ENCODE measurements at regions not wholly inside any gene's neighbourhood (a gene's known extent, or its start where the extent isn't known, plus 50 kb on each side); places are given as distances from the start of the nearest gene placed in this dataset.
"Not testable (repeated sequence)": the region's sequence is repeated elsewhere in the genome, so short reads cannot be mapped to it uniquely, and the experiment has no call there.

DNA sequence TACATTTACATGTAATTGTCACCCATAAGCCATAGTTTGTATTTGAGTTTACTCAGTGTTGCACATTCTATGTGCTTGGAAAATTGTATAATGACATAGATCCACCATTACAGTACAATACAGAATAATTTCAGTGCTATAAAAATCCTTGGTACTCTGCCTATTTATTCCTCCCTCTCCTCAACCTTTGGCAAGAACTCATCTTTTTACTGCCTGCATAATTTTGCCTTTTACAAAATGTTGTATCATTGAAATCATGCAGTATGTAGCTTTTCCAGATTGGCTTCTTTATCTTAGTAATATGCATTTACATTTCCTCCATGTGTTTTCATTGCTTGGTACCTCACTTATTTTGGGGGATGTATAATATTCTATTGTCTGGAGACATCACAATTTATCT is 786.9 kb upstream of the SEMA6D start:
- H3K27me3 Mint-ChIP-seq = no peaks in the 10 kb centered on the region
- peaks cover 4 to 9% of the 10 kb centered on the region in 2 donors for H3K9me3 Mint-ChIP-seq
- H3K36me3 Mint-ChIP-seq = no peaks in the 10 kb centered on the region
- no peak overlapping the region for H3K4me3 Mint-ChIP-seq
- H3K27ac Mint-ChIP-seq = no peak overlapping the region
- DNase-seq (no peak), ATAC-seq (replicated peaks) (no peak)
- H3K4me1 Mint-ChIP-seq = no peaks in the 10 kb centered on the region

GRCh38 chr15:46933332-46933731 is 784.0 kb upstream of the SEMA6D start:
- no peaks in the 10 kb centered on the region for H3K27me3 Mint-ChIP-seq
- ATAC-seq (replicated peaks) (no peak), DNase-seq (no peak)
- H3K36me3 Mint-ChIP-seq = no peaks in the 10 kb centered on the region
- H3K27ac Mint-ChIP-seq = no peak overlapping the region
- H3K9me3 Mint-ChIP-seq = peaks cover 3 to 9% of the 10 kb centered on the region in 2 donors
- H3K4me1 Mint-ChIP-seq = no peaks in the 10 kb centered on the region
- no peak overlapping the region for H3K4me3 Mint-ChIP-seq

DNA sequence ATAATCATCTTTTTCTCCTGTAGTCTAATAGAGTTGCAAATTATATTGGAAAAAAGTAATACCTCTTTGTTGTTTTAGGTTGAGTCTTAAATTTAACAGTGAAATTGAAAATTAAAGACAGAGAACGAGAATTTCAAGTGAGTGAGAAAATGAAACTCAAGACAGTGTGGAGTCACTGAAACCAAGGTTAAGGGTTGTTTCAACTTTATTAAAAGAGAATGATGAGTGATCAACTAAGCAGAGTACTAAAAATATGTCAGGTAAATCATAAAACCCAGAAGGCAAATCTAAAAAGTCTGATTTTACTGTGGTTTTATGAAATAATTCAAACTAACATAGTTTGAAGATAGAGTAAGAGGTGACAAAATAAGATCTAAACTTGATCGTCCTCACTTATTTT is 782.5 kb upstream of the SEMA6D start:
- Mint-ChIP-seq H3K27me3 (no peaks in the 10 kb centered on the region), H3K27ac (no peak overlapping the region), H3K4me3 (no peak overlapping the region), H3K36me3 (no peaks in the 10 kb centered on the region), H3K4me1 (no peaks in the 10 kb centered on the region), H3K9me3 (peaks cover 5 to 9% of the 10 kb centered on the region in 2 donors)
- no peak for DNase-seq
- ATAC-seq (replicated peaks) = no peak

DNA sequence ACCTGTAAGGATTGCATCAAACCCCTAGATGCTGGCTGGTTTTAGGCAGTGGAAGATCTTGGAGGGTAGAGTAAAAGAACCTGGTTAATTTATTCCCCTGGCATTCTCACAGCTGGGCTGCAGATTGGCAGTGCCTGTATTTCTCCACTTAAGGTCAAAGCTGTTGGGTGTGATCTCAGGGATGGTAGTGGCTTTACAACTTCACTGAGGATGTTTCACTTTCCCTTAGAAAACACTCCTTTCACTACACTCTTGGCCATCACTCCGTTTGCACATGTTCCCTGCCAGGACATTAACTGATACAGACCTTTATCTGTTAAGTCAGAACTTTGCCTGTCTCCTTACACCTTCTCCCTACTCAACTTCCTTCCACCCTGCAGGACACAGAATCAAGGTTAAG is 779.1 kb upstream of the SEMA6D start:
- H3K27me3 Mint-ChIP-seq = no peaks in the 10 kb centered on the region
- no peaks in the 10 kb centered on the region for H3K4me1 Mint-ChIP-seq
- ATAC-seq (replicated peaks) = no peak
- H3K36me3 Mint-ChIP-seq = no peaks in the 10 kb centered on the region
- H3K4me3 Mint-ChIP-seq = no peak overlapping the region
- H3K27ac Mint-ChIP-seq = no peak overlapping the region
- peaks cover 4% of the 10 kb centered on the region in 2 donors for H3K9me3 Mint-ChIP-seq
- no peak for DNase-seq

DNA sequence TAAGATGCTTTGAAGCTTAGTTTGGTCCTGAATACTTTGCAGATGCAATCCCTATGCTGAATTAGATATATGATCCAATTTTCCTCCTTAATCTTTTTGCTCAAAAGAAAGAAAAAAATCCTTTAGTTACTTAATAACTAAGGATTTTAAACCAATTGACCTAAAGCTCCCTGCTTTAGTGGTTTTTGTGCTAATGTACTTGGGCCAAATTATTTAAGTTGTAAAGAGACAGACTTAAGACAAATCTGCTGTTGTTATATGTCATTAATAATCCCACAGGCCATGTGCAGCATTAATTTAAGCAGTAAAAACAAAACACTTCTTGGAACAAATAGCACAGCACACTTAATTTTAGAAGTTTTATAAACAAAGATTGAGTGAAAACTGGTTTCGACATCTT is 776.1 kb upstream of the SEMA6D start:
- no peak overlapping the region for H3K27ac Mint-ChIP-seq
- H3K36me3 Mint-ChIP-seq = no peaks in the 10 kb centered on the region
- H3K4me1 Mint-ChIP-seq = no peaks in the 10 kb centered on the region
- no peak overlapping the region for H3K4me3 Mint-ChIP-seq
- no peaks in the 10 kb centered on the region for H3K27me3 Mint-ChIP-seq
- H3K9me3 Mint-ChIP-seq = peaks cover 4 to 5% of the 10 kb centered on the region in 2 donors
- ATAC-seq (replicated peaks) (no peak), DNase-seq (no peak)

DNA sequence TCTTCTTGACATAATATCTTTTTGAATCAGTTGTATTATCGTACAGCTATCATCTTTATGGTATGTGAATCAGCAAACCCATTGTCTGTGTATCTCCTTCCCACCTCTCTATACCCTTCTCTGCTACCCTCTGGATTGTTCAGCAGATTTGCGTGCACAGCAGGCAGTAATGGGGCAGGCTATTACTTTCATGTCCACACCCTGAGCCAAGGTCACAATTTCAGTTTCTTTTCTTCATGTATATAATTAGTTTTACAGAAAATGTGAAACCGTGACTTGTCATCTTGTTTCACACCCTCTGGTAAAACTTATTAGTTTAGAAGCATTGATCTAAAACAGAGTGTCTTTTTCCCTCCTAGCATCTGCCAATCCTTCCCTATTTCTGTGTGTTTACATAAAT is 770.4 kb upstream of the SEMA6D start:
- DNase-seq (no peak), ATAC-seq (replicated peaks) (no peak)
- peaks cover 0 to 13% of the 10 kb centered on the region in 2 donors for H3K9me3 Mint-ChIP-seq
- H3K4me1 Mint-ChIP-seq = no peaks in the 10 kb centered on the region
- H3K4me3 Mint-ChIP-seq = no peak overlapping the region
- no peaks in the 10 kb centered on the region for H3K36me3 Mint-ChIP-seq
- H3K27me3 Mint-ChIP-seq = no peaks in the 10 kb centered on the region
- H3K27ac Mint-ChIP-seq = no peak overlapping the region

GRCh38 chr15:46955576-46955975 is 761.7 kb upstream of the SEMA6D start:
- Mint-ChIP-seq H3K27ac (no peak overlapping the region), H3K27me3 (no peaks in the 10 kb centered on the region), H3K9me3 (peaks cover 0 to 9% of the 10 kb centered on the region in 2 donors), H3K4me3 (no peak overlapping the region), H3K4me1 (no peaks in the 10 kb centered on the region), H3K36me3 (no peaks in the 10 kb centered on the region)
- DNase-seq (no peak), ATAC-seq (replicated peaks) (no peak)

DNA sequence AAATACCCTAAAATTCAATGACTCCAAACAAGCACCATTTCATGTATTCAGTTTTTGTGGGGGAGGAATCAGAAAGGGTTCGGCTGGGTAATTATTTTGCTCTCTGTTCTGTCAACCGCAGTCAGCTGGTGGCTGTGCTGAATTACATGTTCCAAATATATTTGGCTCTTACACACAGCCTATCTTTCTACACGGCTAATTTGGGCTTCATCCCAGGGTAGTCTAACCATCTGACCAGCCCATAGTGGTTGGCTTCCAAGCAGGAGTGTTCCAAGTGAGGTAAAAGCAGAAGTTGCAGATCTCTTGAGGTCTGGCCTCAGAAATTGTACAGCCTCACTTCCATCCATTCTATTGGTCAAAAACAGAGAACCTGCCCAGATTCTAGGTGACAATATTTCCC is 760.8 kb upstream of the SEMA6D start:
- Mint-ChIP-seq H3K36me3 (no peaks in the 10 kb centered on the region), H3K27ac (no peak overlapping the region), H3K4me1 (no peaks in the 10 kb centered on the region), H3K4me3 (no peak overlapping the region), H3K9me3 (peaks cover 0 to 5% of the 10 kb centered on the region in 2 donors), H3K27me3 (no peaks in the 10 kb centered on the region)
- no peak for ATAC-seq (replicated peaks)
- no peak for DNase-seq

DNA sequence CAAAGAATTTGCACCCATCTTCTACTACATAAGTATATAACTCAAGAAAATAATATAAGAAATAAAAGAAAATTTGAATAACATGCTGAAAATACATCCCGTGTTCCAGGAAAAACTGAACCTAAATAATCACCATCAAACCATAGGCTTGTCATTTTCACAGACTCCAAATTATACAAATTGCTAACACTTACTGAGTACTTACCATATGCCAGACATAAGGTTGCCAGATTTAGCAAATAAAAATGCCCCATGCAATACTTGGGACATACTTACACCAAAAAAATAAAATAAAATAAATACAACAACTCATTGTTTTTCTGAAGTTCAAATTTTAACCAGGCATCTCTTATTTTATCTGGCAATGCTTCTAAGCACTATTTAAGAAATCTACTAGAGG is 760.4 kb upstream of the SEMA6D start:
- no peak for DNase-seq

GRCh38 chr15:46960581-46960980 is 756.7 kb upstream of the SEMA6D start:
- no peaks in the 10 kb centered on the region for H3K36me3 Mint-ChIP-seq
- H3K27ac Mint-ChIP-seq = no peak overlapping the region
- H3K4me1 Mint-ChIP-seq = no peaks in the 10 kb centered on the region
- H3K4me3 Mint-ChIP-seq = no peak overlapping the region
- no peaks in the 10 kb centered on the region for H3K27me3 Mint-ChIP-seq
- no peak for DNase-seq
- no peak for ATAC-seq (replicated peaks)
- peaks cover 0 to 1% of the 10 kb centered on the region in 2 donors for H3K9me3 Mint-ChIP-seq

More for the DNA sequence above, 760.4 kb upstream of the SEMA6D start:
- no peak overlapping the region for H3K27ac Mint-ChIP-seq
- no peaks in the 10 kb centered on the region for H3K4me1 Mint-ChIP-seq
- ATAC-seq (replicated peaks) = no peak
- H3K36me3 Mint-ChIP-seq = no peaks in the 10 kb centered on the region
- H3K27me3 Mint-ChIP-seq = no peaks in the 10 kb centered on the region
- H3K9me3 Mint-ChIP-seq = peaks cover 0 to 4% of the 10 kb centered on the region in 2 donors
- no peak overlapping the region for H3K4me3 Mint-ChIP-seq

DNA sequence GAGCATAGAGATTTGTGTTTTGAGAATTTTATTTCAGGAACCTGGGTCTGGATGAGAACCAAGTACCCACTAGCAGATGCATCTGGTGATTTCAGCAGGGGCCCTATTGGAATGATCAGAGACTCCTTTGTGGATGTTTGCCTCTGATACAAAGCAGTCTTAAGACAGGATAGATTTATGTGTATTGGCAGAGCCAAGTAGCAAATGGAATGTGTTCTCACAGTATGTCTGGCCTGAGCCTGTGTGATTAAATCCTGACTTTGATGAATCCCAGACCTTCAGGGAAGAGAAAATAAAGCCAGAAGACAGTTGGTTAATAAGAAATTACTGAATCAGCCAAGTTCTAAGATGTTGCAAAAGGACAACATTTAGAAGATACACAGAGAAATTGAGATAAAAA is 755.5 kb upstream of the SEMA6D start:
- no peak for ATAC-seq (replicated peaks)
- Mint-ChIP-seq H3K4me3 (no peak overlapping the region), H3K4me1 (no peaks in the 10 kb centered on the region), H3K36me3 (no peaks in the 10 kb centered on the region), H3K27me3 (no peaks in the 10 kb centered on the region), H3K9me3 (peaks cover 0 to 4% of the 10 kb centered on the region in 2 donors), H3K27ac (no peak overlapping the region)
- DNase-seq = no peak

DNA sequence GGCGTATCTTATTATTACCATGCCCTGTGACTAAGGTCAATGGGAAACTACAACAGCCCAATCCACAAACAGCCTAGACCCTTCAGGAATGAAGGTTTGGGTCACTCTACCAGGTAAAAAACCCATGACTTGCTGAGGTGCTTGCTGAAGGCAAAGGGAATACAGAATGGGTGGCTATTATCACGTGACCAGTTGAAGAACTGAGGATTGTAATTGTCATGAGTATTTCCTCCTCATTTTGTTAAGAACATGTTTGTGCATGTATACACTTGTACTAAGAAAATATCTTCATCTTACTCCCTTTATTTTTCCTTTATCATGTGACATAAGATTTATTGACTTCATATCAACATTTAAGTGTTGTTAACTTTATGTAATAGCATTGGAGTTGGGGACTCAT is 729.2 kb upstream of the SEMA6D start:
- DNase-seq; H3K36me3 Mint-ChIP-seq; H3K27me3 Mint-ChIP-seq; H3K4me1 Mint-ChIP-seq; ATAC-seq (replicated peaks); H3K4me3 Mint-ChIP-seq; H3K27ac Mint-ChIP-seq: not testable (repeated sequence)
- peaks cover 11 to 13% of the 10 kb centered on the region in 2 donors for H3K9me3 Mint-ChIP-seq

DNA sequence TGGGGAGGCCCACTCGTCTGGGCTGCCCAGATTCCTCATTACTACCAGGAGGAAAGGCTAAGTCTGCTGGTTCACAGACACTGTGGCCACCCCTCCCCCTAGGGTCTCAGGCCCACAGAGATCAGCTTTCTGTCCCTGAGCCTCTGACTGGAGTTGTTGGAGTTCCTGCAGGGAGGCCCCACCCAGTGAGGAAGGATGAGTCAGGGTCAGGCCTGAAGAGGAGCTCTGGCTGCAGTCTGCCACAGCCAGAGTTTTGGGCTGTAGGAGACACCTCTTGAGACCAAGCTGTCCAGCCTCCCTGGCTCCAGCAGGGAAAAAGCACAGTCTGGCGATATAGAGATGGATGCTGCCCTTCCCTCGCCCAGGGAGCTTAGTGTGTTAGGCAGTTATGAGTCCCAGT is 720.9 kb upstream of the SEMA6D start:
- H3K9me3 Mint-ChIP-seq = peaks cover 9 to 19% of the 10 kb centered on the region in 2 donors
- no peak for DNase-seq
- no peak overlapping the region for H3K4me3 Mint-ChIP-seq
- no peaks in the 10 kb centered on the region for H3K27me3 Mint-ChIP-seq
- H3K27ac Mint-ChIP-seq = no peak overlapping the region
- ATAC-seq (replicated peaks) = no peak
- H3K36me3 Mint-ChIP-seq = no peaks in the 10 kb centered on the region
- H3K4me1 Mint-ChIP-seq = no peaks in the 10 kb centered on the region

DNA sequence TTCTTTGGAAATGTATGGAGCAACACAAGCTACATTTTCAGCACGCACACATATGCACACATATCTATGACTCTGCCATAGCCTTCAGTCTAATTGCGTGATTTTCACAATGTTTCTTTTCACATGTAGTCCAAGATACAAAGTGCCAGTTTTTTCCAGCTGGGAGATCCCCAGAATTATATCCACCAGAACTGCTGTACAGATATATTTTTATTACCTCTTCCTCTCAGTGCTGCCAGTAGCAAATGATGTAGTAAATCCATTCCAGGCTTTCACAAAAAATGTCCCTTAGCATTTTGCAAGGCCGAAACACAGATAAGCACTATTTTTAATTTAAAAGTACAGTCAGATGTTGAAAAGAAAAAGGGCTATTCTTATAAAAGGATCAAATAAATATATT is 719.8 kb upstream of the SEMA6D start:
- Mint-ChIP-seq H3K36me3 (no peaks in the 10 kb centered on the region), H3K4me1 (no peaks in the 10 kb centered on the region), H3K4me3 (no peak overlapping the region), H3K27ac (no peak overlapping the region), H3K27me3 (no peaks in the 10 kb centered on the region), H3K9me3 (peaks cover 9 to 19% of the 10 kb centered on the region in 2 donors)
- DNase-seq = no peak
- ATAC-seq (replicated peaks) = no peak

GRCh38 chr15:47003568-47003967 is 713.7 kb upstream of the SEMA6D start:
- Mint-ChIP-seq H3K4me1 (no peaks in the 10 kb centered on the region), H3K27ac (no peak overlapping the region), H3K27me3 (no peaks in the 10 kb centered on the region), H3K36me3 (no peaks in the 10 kb centered on the region), H3K4me3 (no peak overlapping the region), H3K9me3 (peaks cover 4 to 16% of the 10 kb centered on the region in 2 donors)
- no peak for ATAC-seq (replicated peaks)
- no peak for DNase-seq

GRCh38 chr15:47013446-47013845 is 703.9 kb upstream of the SEMA6D start:
- no peak for DNase-seq
- no peak for ATAC-seq (replicated peaks)
- H3K9me3 Mint-ChIP-seq = peaks cover 4 to 5% of the 10 kb centered on the region in 2 donors
- no peaks in the 10 kb centered on the region for H3K36me3 Mint-ChIP-seq
- H3K4me3 Mint-ChIP-seq = no peak overlapping the region
- no peaks in the 10 kb centered on the region for H3K27me3 Mint-ChIP-seq
- no peak overlapping the region for H3K27ac Mint-ChIP-seq
- no peaks in the 10 kb centered on the region for H3K4me1 Mint-ChIP-seq
